ENCODE measurements at regions not wholly inside any gene's neighbourhood (a gene's known extent, or its start where the extent isn't known, plus 50 kb on each side); places are given as distances from the start of the nearest gene placed in this dataset.

- TF ChIP-seq CTCF (IDR thresholded peaks at IDR 0.05; ENCODE audit: low read depth, low read length, poor library complexity, severe bottlenecking), result no peak
- TF ChIP-seq EZH2phosphoT487 (IDR thresholded peaks at IDR 0.05; ENCODE audit: borderline replicate concordance, low read length), result no peak
Measured at GRCh38 chr15:39462691-39463090, 118.2 kb upstream of the THBS1 start.
